ENCODE measurements at regions not wholly inside any gene's neighbourhood (a gene's known extent, or its start where the extent isn't known, plus 50 kb on each side); places are given as distances from the start of the nearest gene placed in this dataset.

GRCh38 chr21:28261298-28261697, 731.4 kb downstream of the LTN1 start:
- Histone ChIP-seq H3K9me3 (ENCODE audit: severe bottlenecking) (no peaks in the 10 kb centered on the region), H3K27ac (no peak overlapping the region), H3K36me3 (no peaks in the 10 kb centered on the region), H3K27me3 (ENCODE audit: insufficient read depth, low read depth, severe bottlenecking) (peaks cover 50% of the 10 kb centered on the region), H3K4me3 (ENCODE audit: low read depth, low read length) (no peak overlapping the region)
- no peak for DNase-seq
- TF ChIP-seq CTCF (IDR thresholded peaks at IDR 0.05; ENCODE audit: low read depth, low read length) = no peak

GRCh38 chr21:28257276-28257675, 735.4 kb downstream of the LTN1 start:
- Histone ChIP-seq H3K27me3 (ENCODE audit: insufficient read depth, low read depth, severe bottlenecking) (peaks cover 59% of the 10 kb centered on the region), H3K36me3 (no peaks in the 10 kb centered on the region), H3K9me3 (ENCODE audit: severe bottlenecking) (no peaks in the 10 kb centered on the region), H3K4me3 (ENCODE audit: low read depth, low read length) (no peak overlapping the region), H3K27ac (no peak overlapping the region)
- no peak for DNase-seq
- no peak for TF ChIP-seq CTCF (IDR thresholded peaks at IDR 0.05; ENCODE audit: low read depth, low read length)

GRCh38 chr21:28256837-28257236, 735.8 kb downstream of the LTN1 start:
- H3K27ac ChIP-seq = no peak overlapping the region

GRCh38 chr21:28256420-28256831, 736.3 kb downstream of the LTN1 start:
- Histone ChIP-seq H3K9me3 (ENCODE audit: severe bottlenecking) (no peaks in the 10 kb centered on the region), H3K36me3 (no peaks in the 10 kb centered on the region), H3K4me3 (ENCODE audit: low read depth, low read length) (no peak overlapping the region), H3K27ac (no peak overlapping the region), H3K27me3 (ENCODE audit: insufficient read depth, low read depth, severe bottlenecking) (peaks cover 51% of the 10 kb centered on the region)
- no peak for DNase-seq
- no peak for TF ChIP-seq CTCF (IDR thresholded peaks at IDR 0.05; ENCODE audit: low read depth, low read length)

More at GRCh38 chr21:28256837-28257236, 735.8 kb downstream of the LTN1 start:
- Histone ChIP-seq H3K27me3 (ENCODE audit: insufficient read depth, low read depth, severe bottlenecking) (peaks cover 55% of the 10 kb centered on the region), H3K9me3 (ENCODE audit: severe bottlenecking) (no peaks in the 10 kb centered on the region), H3K36me3 (no peaks in the 10 kb centered on the region), H3K4me3 (ENCODE audit: low read depth, low read length) (no peak overlapping the region)
- no peak for DNase-seq
- TF ChIP-seq CTCF (IDR thresholded peaks at IDR 0.05; ENCODE audit: low read depth, low read length) = no peak

- TF ChIP-seq CTCF (IDR thresholded peaks at IDR 0.05; ENCODE audit: low read depth, low read length) = no peak
- H3K27ac ChIP-seq = no peak overlapping the region
- H3K4me3 ChIP-seq (ENCODE audit: low read depth, low read length) = no peak overlapping the region
These were observed 738.7 kb downstream of the LTN1 start for GRCh38 chr21:28253961-28254360.

GRCh38 chr21:28253338-28253737, 739.3 kb downstream of the LTN1 start:
- no peak for TF ChIP-seq CTCF (IDR thresholded peaks at IDR 0.05; ENCODE audit: low read depth, low read length)
- no peak overlapping the region for H3K4me3 ChIP-seq (ENCODE audit: low read depth, low read length)
- peaks cover 44% of the 10 kb centered on the region for H3K27me3 ChIP-seq (ENCODE audit: insufficient read depth, low read depth, severe bottlenecking)
- no peaks in the 10 kb centered on the region for H3K36me3 ChIP-seq
- no peaks in the 10 kb centered on the region for H3K9me3 ChIP-seq (ENCODE audit: severe bottlenecking)
- H3K27ac ChIP-seq = no peak overlapping the region
- DNase-seq = no peak

More at GRCh38 chr21:28253961-28254360, 738.7 kb downstream of the LTN1 start:
- Histone ChIP-seq H3K36me3 (no peaks in the 10 kb centered on the region), H3K9me3 (ENCODE audit: severe bottlenecking) (no peaks in the 10 kb centered on the region), H3K27me3 (ENCODE audit: insufficient read depth, low read depth, severe bottlenecking) (peaks cover 48% of the 10 kb centered on the region)
- no peak for DNase-seq
